ENCODE measurements at regions not wholly inside any gene's neighbourhood (a gene's known extent, or its start where the extent isn't known, plus 50 kb on each side); places are given as distances from the start of the nearest gene placed in this dataset.

- TF ChIP-seq POLR2A (IDR thresholded peaks at IDR 0.05) = no peak
- TF ChIP-seq CTCF (IDR thresholded peaks at IDR 0.05) = no peak
These were observed 114.5 kb downstream of the FOXB1 start for GRCh38 chr15:60118626-60119025.

All from testis (tissue), 2 donors.